ENCODE measurements at regions not wholly inside any gene's neighbourhood (a gene's known extent, or its start where the extent isn't known, plus 50 kb on each side); places are given as distances from the start of the nearest gene placed in this dataset.

DNA sequence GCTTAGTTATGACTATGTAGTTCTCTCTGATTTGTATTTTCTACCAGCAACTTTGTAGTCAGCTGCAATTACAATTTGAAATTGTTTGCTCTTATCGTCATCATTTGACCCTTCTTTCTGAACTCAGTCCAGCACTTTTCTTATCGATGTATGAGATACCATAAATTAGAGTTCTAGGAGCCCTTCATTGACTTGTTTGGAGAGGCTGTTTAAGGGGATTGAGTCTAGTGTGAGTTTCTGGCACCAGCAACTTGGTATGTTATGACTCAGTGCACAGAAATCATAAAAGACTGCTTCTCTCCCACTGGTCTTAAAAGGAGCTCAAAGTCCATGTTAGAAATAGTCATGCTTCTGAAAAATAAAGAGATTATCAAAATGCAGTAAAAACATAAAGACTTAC, 190.3 kb downstream of the TENT5A start:
- no peak overlapping the region for H3K27ac Mint-ChIP-seq
- WGBS (ENCODE audit: insufficient coverage) = no CpG with 5 or more reads among the region's 2 CpGs
- H3K4me2 ChIP-seq (replicated peaks; ENCODE audit: extremely low read depth, low read length, poor library complexity, severe bottlenecking) = no peak overlapping the region

DNA sequence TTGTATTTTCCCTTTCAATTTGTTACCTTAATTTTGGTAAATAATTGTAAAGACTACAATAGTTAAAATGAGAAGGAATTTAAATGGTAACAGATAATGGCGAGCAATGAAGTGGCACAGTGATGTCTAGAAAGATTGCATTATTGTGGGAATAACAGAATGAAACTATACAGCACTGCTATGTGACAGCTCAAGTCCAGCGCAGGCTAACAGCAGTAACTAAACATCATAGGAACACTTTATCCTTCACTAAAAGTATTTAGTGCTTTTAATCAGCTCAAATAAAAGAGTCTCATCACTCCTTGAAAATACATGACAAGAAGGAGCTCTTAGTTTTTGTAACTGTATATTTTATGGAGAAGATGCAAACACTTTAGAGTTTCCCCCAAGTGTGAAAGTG, 190.8 kb downstream of the TENT5A start:
- no peak for DNase-seq
- Mint-ChIP-seq H3K27ac (no peak overlapping the region), H3K36me3 (no peaks in the 10 kb centered on the region), H3K9me3 (peaks cover 0 to 3% (median 0%) of the 10 kb centered on the region in 7 donors), H3K4me1 (no peaks in the 10 kb centered on the region), H3K27me3 (ENCODE audit: low read depth in 3 of 3) (peaks cover 0 to 1% (median 0%) of the 10 kb centered on the region in 3 donors), H3K4me3 (no peak overlapping the region)
- H3K4me2 ChIP-seq (replicated peaks; ENCODE audit: extremely low read depth, low read length, poor library complexity, severe bottlenecking) = no peak overlapping the region
- no peaks in the 10 kb centered on the region for H3K27me3 ChIP-seq (ENCODE audit: control insufficient read depth in 2 of 2, insufficient read depth in 2 of 2, low read length in 2 of 2)
- H3K4me1 ChIP-seq (ENCODE audit: control insufficient read depth in 1 of 2, insufficient read depth in 2 of 2, low read length in 2 of 2) = no peaks in the 10 kb centered on the region
- TF ChIP-seq, protein P1, sequence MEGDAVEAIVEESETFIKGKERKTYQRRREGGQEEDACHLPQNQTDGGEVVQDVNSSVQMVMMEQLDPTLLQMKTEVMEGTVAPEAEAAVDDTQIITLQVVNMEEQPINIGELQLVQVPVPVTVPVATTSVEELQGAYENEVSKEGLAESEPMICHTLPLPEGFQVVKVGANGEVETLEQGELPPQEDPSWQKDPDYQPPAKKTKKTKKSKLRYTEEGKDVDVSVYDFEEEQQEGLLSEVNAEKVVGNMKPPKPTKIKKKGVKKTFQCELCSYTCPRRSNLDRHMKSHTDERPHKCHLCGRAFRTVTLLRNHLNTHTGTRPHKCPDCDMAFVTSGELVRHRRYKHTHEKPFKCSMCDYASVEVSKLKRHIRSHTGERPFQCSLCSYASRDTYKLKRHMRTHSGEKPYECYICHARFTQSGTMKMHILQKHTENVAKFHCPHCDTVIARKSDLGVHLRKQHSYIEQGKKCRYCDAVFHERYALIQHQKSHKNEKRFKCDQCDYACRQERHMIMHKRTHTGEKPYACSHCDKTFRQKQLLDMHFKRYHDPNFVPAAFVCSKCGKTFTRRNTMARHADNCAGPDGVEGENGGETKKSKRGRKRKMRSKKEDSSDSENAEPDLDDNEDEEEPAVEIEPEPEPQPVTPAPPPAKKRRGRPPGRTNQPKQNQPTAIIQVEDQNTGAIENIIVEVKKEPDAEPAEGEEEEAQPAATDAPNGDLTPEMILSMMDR (IDR thresholded peaks at IDR 0.05) = no peak
- H3K9ac ChIP-seq (ENCODE audit: insufficient read depth, low read length, poor library complexity, severe bottlenecking) = no peak overlapping the region
- H3K27ac ChIP-seq (ENCODE audit: low read depth in 1 of 2, low read length in 2 of 2) = no peak overlapping the region
- no CpG with 5 or more reads among the region's 2 CpGs for WGBS (ENCODE audit: insufficient coverage)
- intact Hi-C loops (cut with micrococcal nuclease) = no loop called here
- no peak overlapping the region for H2AFZ ChIP-seq (ENCODE audit: insufficient read depth, low read depth, low read length, poor library complexity, severe bottlenecking)
- no peaks in the 10 kb centered on the region for H3K9me3 ChIP-seq (replicated peaks in 1 of 2; ENCODE audit: control insufficient read depth in 1 of 2, insufficient read depth in 1 of 2, low read length in 2 of 2)
- no peaks in the 10 kb centered on the region for H3K79me2 ChIP-seq (ENCODE audit: insufficient read depth, low read length)
- H4K20me1 ChIP-seq (ENCODE audit: insufficient read depth, low read length) = no peaks in the 10 kb centered on the region
- no peaks in the 10 kb centered on the region for H3K36me3 ChIP-seq (replicated peaks in 1 of 2; ENCODE audit: control insufficient read depth in 1 of 2, insufficient read depth in 2 of 2, low read length in 2 of 2)
- no peak overlapping the region for H3K4me3 ChIP-seq (replicated peaks in 1 of 3; ENCODE audit: low read depth in 2 of 3, low read length in 3 of 3)

More for the DNA sequence above, 190.3 kb downstream of the TENT5A start:
- Histone ChIP-seq H3K9ac (ENCODE audit: insufficient read depth, low read length, poor library complexity, severe bottlenecking) (no peak overlapping the region), H3K79me2 (ENCODE audit: insufficient read depth, low read length) (no peaks in the 10 kb centered on the region), H3K4me3 (replicated peaks in 1 of 3; ENCODE audit: low read depth in 2 of 3, low read length in 3 of 3) (no peak overlapping the region), H4K20me1 (ENCODE audit: insufficient read depth, low read length) (no peaks in the 10 kb centered on the region), H3K9me3 (replicated peaks in 1 of 2; ENCODE audit: control insufficient read depth in 1 of 2, insufficient read depth in 1 of 2, low read length in 2 of 2) (no peaks in the 10 kb centered on the region), H2AFZ (ENCODE audit: insufficient read depth, low read depth, low read length, poor library complexity, severe bottlenecking) (no peak overlapping the region), H3K27me3 (ENCODE audit: control insufficient read depth in 2 of 2, insufficient read depth in 2 of 2, low read length in 2 of 2) (no peaks in the 10 kb centered on the region), H3K27ac (ENCODE audit: low read depth in 1 of 2, low read length in 2 of 2) (no peak overlapping the region), H3K36me3 (replicated peaks in 1 of 2; ENCODE audit: control insufficient read depth in 1 of 2, insufficient read depth in 2 of 2, low read length in 2 of 2) (no peaks in the 10 kb centered on the region), H3K4me1 (ENCODE audit: control insufficient read depth in 1 of 2, insufficient read depth in 2 of 2, low read length in 2 of 2) (no peaks in the 10 kb centered on the region)
- TF ChIP-seq, protein P1 (IDR thresholded peaks at IDR 0.05) = no peak
- intact Hi-C loops (cut with micrococcal nuclease) = no loop called here
- no peak for DNase-seq
- peaks cover 0 to 1% (median 0%) of the 10 kb centered on the region in 3 donors for H3K27me3 Mint-ChIP-seq (ENCODE audit: low read depth in 3 of 3)
- no peaks in the 10 kb centered on the region for H3K36me3 Mint-ChIP-seq
- H3K4me3 Mint-ChIP-seq = no peak overlapping the region
- H3K4me1 Mint-ChIP-seq = no peaks in the 10 kb centered on the region
- peaks cover 0 to 3% (median 0%) of the 10 kb centered on the region in 7 donors for H3K9me3 Mint-ChIP-seq

All from CD14-positive monocyte (primary cell).